KMS-11 (cell line): ENCODE measurements at regions not wholly inside any gene's neighbourhood (a gene's known extent, or its start where the extent isn't known, plus 50 kb on each side); places are given as distances from the start of the nearest gene placed in this dataset.

Experiments
- H2AFZ ChIP-seq: fragments of 200-600 bp; sonication (generic); 2 replicates; pipeline ENCODE4 v1.6.1; 2016; ENCODE audit warnings: antibody characterized with exemption, mixed run types, low read depth
- H3K27ac ChIP-seq: fragments of 200-600 bp; sonication (generic); 2 replicates; pipeline ENCODE4 v1.6.1; 2016; ENCODE audit warnings: mild to moderate bottlenecking, mixed run types
- H3K27me3 ChIP-seq: fragments of 200-600 bp; sonication (generic); 2 replicates; pipeline ENCODE4 v1.6.1; 2017; ENCODE audit warnings: mild to moderate bottlenecking, low read depth, mixed run types, moderate library complexity; ENCODE audit not compliant: insufficient read depth
- H3K36me3 ChIP-seq: fragments of 200-600 bp; sonication (generic); 2 replicates; pipeline ENCODE4 v1.6.1; 2017; ENCODE audit warnings: mild to moderate bottlenecking, mixed run types; ENCODE audit not compliant: insufficient read depth
- H3K4me1 ChIP-seq: fragments of 200-600 bp; sonication (generic); 2 replicates; pipeline ENCODE4 v1.6.1; 2016; ENCODE audit warnings: mild to moderate bottlenecking, low read depth, mixed run types; ENCODE audit not compliant: poor library complexity, severe bottlenecking
- H3K4me2 ChIP-seq: fragments of 200-600 bp; sonication (generic); 2 replicates; pipeline ENCODE4 v1.7.0; 2016; ENCODE audit warnings: mild to moderate bottlenecking, mixed run types
- H3K4me3 ChIP-seq: fragments of 200-600 bp; sonication (generic); IDR thresholded peaks from 2 replicates; pipeline ENCODE4 v1.6.1; 2017; ENCODE audit warnings: low read depth, low read length, mixed read lengths; ENCODE audit not compliant: insufficient read depth
- H3K79me2 ChIP-seq: fragments of 200-600 bp; sonication (generic); 2 replicates; pipeline ENCODE4 v1.6.1; 2016; ENCODE audit warnings: low read depth, mixed run types; ENCODE audit not compliant: insufficient read depth
- H3K9ac ChIP-seq: fragments of 200-600 bp; sonication (generic); 2 replicates; pipeline ENCODE4 v1.6.1; 2016; ENCODE audit warnings: mild to moderate bottlenecking, mixed run types
- H4K20me1 ChIP-seq: fragments of 200-600 bp; sonication (generic); 2 replicates; pipeline ENCODE4 v1.6.1; 2016; ENCODE audit warnings: mild to moderate bottlenecking, mixed run types; ENCODE audit not compliant: insufficient read depth
- CTCF ChIP-seq: fragments of 200-600 bp; sonication (generic); conservative IDR thresholded peaks from 2 replicates; pipeline ENCODE4 v1.6.1; 2017; ENCODE audit warnings: low read depth, mild to moderate bottlenecking, antibody characterized with exemption, low read length, moderate library complexity, mixed read lengths

- Histone ChIP-seq H3K36me3 (no peaks in the 10 kb centered on the region), H3K4me1 (no peaks in the 10 kb centered on the region), H3K4me3 (no peak overlapping the region), H4K20me1 (no peaks in the 10 kb centered on the region), H3K27me3 (no peaks in the 10 kb centered on the region), H3K27ac (no peak overlapping the region), H2AFZ (no peak overlapping the region), H3K79me2 (no peaks in the 10 kb centered on the region), H3K4me2 (no peak overlapping the region), H3K9ac (no peak overlapping the region)
- TF ChIP-seq CTCF: no peak
Observed at GRCh38 chr4:31016322-31017061, 296.3 kb downstream of the PCDH7 start.

GRCh38 chr4:31020363-31020762, 300.2 kb downstream of the PCDH7 start:
- Histone ChIP-seq H3K27me3 (no peaks in the 10 kb centered on the region), H4K20me1 (no peaks in the 10 kb centered on the region), H3K4me3 (no peak overlapping the region), H3K4me2 (no peak overlapping the region), H3K27ac (no peak overlapping the region), H3K36me3 (no peaks in the 10 kb centered on the region), H3K79me2 (no peaks in the 10 kb centered on the region), H2AFZ (no peak overlapping the region), H3K4me1 (no peaks in the 10 kb centered on the region), H3K9ac (no peak overlapping the region)
- no peak for TF ChIP-seq CTCF

GRCh38 chr4:31021008-31021407, 300.8 kb downstream of the PCDH7 start:
- no peaks in the 10 kb centered on the region for H3K27me3 ChIP-seq
- H3K4me1 ChIP-seq: no peaks in the 10 kb centered on the region
- H3K9ac ChIP-seq: no peak overlapping the region
- H2AFZ ChIP-seq: no peak overlapping the region
- H4K20me1 ChIP-seq: no peaks in the 10 kb centered on the region
- no peak overlapping the region for H3K4me3 ChIP-seq
- H3K4me2 ChIP-seq: no peak overlapping the region
- TF ChIP-seq CTCF: no peak
- no peak overlapping the region for H3K27ac ChIP-seq
- H3K36me3 ChIP-seq: no peaks in the 10 kb centered on the region
- no peaks in the 10 kb centered on the region for H3K79me2 ChIP-seq

GRCh38 chr4:31022702-31023101, 302.5 kb downstream of the PCDH7 start:
- Histone ChIP-seq H3K9ac (no peak overlapping the region), H4K20me1 (no peaks in the 10 kb centered on the region), H3K36me3 (no peaks in the 10 kb centered on the region), H3K27ac (no peak overlapping the region), H2AFZ (no peak overlapping the region), H3K4me3 (no peak overlapping the region), H3K4me2 (no peak overlapping the region), H3K4me1 (no peaks in the 10 kb centered on the region), H3K27me3 (no peaks in the 10 kb centered on the region), H3K79me2 (no peaks in the 10 kb centered on the region)
- TF ChIP-seq CTCF: no peak
